Choroid plexus epithelial cell (primary cell): ENCODE measurements at regions not wholly inside any gene's neighbourhood (a gene's known extent, or its start where the extent isn't known, plus 50 kb on each side); places are given as distances from the start of the nearest gene placed in this dataset.
A peak's percentile ranks its signal among the peaks of the same experiment; 100 is the strongest.

Experiments used
- DNase-seq: peaks from one replicate; pipeline ENCODE4 v3.0.0-alpha.2; 2010; ENCODE audit warnings: low read depth
- H3K4me3 ChIP-seq: 2 replicates; pipeline ENCODE4 v1.5.1; 2011; ENCODE audit warnings: low read depth, mild to moderate bottlenecking, control low read depth, low read length, moderate library complexity
- CTCF ChIP-seq: conservative IDR thresholded peaks from 2 replicates; pipeline ENCODE4 v1.5.1; 2011; ENCODE audit warnings: low read depth, mild to moderate bottlenecking, control low read depth, inconsistent platforms, low read length, moderate library complexity

GRCh38 chr3:44120721-44121582 is 120.7 kb upstream of the TOPAZ1 start:
- no peak overlapping the region for H3K4me3 ChIP-seq
- no peak for DNase-seq
- TF ChIP-seq CTCF: no peak

- peak; percentile 24 for DNase-seq
- H3K4me3 ChIP-seq: no peak overlapping the region
- no peak for TF ChIP-seq CTCF
Measured at GRCh38 chr3:44125246-44125645, 116.4 kb upstream of the TOPAZ1 start.

- DNase-seq: peak; percentile 23
- no peak for TF ChIP-seq CTCF
- no peak overlapping the region for H3K4me3 ChIP-seq
Measured at GRCh38 chr3:44125882-44126281, 115.8 kb upstream of the TOPAZ1 start.

GRCh38 chr3:44128057-44128775 is 113.5 kb upstream of the TOPAZ1 start:
- DNase-seq: no peak
- H3K4me3 ChIP-seq: no peak overlapping the region
- TF ChIP-seq CTCF: no peak

GRCh38 chr3:44130249-44130648 is 111.4 kb upstream of the TOPAZ1 start:
- no peak for TF ChIP-seq CTCF
- no peak overlapping the region for H3K4me3 ChIP-seq
- DNase-seq: no peak

GRCh38 chr3:44132061-44132460 is 109.6 kb upstream of the TOPAZ1 start:
- H3K4me3 ChIP-seq: no peak overlapping the region
- TF ChIP-seq CTCF: no peak
- no peak for DNase-seq
